ENCODE measurements at regions not wholly inside any gene's neighbourhood (a gene's known extent, or its start where the extent isn't known, plus 50 kb on each side); places are given as distances from the start of the nearest gene placed in this dataset.

DNA sequence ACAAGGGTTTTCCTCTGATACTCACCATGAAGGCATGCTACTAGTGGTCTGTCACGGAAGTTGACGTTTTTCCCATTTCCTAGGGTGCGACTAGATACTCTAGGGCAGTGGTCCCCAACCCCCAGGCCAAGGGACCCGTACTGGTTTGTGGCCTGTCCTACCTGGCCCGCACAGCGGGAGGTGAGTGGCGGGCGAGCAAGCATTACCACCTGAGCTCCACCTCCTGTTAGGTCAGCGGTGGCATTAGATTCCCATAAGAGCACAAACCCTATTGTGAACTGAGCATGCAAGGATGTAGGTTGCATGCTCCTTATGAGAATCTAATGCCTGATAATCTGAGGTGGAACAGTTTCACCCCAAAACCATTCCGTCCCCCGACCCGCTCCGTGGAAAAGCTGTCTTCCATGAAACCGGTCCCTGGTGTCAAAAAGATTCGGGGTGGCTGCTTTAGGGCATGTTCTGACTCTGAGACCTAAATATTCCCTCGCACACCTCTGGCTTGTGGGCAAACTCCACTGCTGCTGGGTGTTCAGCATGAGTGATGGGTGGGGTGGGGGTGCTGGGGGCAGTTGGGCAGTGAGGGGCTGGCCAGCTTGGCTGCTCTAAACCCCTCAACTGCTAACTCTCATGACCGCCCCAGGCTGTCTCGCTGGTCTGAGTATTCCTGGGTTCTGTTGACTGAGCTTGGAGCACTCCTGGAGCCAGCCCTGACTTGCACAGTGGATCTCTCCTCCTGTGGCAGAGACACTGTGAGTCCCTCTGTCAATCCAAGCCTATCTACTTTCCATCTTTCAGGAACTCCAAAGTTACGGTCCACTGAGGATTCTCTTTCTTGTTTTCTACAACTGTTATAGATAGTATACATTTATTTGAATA lies 78.3 kb upstream of the NEK6 start:
- Histone ChIP-seq H3K27me3 (ENCODE audit: control insufficient read depth, insufficient read depth, low read length) (peaks cover 6% of the 10 kb centered on the region), H3K4me3 (ENCODE audit: low read depth, low read length) (no peak overlapping the region), H3K36me3 (ENCODE audit: control insufficient read depth, insufficient read depth, low read length) (no peaks in the 10 kb centered on the region)
- DNase-seq (ENCODE audit: low read depth): no peak
- TF ChIP-seq, protein P1, sequence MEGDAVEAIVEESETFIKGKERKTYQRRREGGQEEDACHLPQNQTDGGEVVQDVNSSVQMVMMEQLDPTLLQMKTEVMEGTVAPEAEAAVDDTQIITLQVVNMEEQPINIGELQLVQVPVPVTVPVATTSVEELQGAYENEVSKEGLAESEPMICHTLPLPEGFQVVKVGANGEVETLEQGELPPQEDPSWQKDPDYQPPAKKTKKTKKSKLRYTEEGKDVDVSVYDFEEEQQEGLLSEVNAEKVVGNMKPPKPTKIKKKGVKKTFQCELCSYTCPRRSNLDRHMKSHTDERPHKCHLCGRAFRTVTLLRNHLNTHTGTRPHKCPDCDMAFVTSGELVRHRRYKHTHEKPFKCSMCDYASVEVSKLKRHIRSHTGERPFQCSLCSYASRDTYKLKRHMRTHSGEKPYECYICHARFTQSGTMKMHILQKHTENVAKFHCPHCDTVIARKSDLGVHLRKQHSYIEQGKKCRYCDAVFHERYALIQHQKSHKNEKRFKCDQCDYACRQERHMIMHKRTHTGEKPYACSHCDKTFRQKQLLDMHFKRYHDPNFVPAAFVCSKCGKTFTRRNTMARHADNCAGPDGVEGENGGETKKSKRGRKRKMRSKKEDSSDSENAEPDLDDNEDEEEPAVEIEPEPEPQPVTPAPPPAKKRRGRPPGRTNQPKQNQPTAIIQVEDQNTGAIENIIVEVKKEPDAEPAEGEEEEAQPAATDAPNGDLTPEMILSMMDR (IDR thresholded peaks at IDR 0.05; ENCODE audit: insufficient read depth, low read length, poor library complexity, severe bottlenecking): no peak

DNA sequence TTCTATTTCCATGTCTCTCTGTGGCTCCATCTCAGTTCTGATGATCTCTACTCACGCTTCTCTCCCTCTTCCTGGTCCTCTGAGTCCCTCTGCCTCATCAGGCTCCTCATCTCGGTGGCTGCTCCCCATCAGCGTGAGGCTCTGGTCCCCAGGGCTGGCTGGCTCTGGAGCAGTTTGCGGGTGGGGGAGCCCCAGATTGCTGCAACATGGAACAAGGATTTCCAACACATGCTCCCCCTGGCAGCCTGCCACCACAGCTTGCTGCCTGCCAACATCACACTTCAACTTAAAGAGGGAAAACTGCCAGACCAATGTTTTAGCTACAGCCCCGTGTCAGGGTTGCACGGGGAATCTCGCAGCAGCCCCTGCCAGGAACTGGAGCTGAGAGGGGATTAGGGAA lies 77.2 kb upstream of the NEK6 start:
- TF ChIP-seq, protein P1 (IDR thresholded peaks at IDR 0.05; ENCODE audit: insufficient read depth, low read length, poor library complexity, severe bottlenecking): no peak
- no peaks in the 10 kb centered on the region for H3K36me3 ChIP-seq (ENCODE audit: control insufficient read depth, insufficient read depth, low read length)
- DNase-seq (ENCODE audit: low read depth): no peak
- H3K27me3 ChIP-seq (ENCODE audit: control insufficient read depth, insufficient read depth, low read length): peaks cover 6% of the 10 kb centered on the region
- H3K4me3 ChIP-seq (ENCODE audit: low read depth, low read length): no peak overlapping the region

DNA sequence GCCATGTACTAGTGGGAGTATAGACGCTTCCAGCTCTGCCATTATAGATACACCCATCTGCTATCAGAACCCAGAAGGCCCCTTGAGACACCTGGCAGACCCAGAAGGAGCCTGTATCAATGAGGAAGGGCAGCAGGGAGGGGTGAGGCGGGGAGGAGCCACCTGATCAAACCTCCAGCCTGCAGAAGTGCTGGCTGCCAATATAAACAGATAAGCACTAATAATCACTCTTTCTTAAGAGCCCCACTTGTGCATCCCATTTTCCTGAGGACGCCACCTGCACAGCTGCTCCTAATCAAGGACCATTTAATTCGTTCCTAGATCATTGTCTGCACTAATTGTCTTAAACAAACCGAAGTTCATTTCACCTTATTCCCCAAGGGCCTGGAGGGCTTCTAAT lies 75.0 kb upstream of the NEK6 start:
- H3K36me3 ChIP-seq (ENCODE audit: control insufficient read depth, insufficient read depth, low read length): no peaks in the 10 kb centered on the region
- peaks cover 6% of the 10 kb centered on the region for H3K27me3 ChIP-seq (ENCODE audit: control insufficient read depth, insufficient read depth, low read length)
- no peak for DNase-seq (ENCODE audit: low read depth)
- TF ChIP-seq, protein P1 (IDR thresholded peaks at IDR 0.05; ENCODE audit: insufficient read depth, low read length, poor library complexity, severe bottlenecking): no peak
- H3K4me3 ChIP-seq (ENCODE audit: low read depth, low read length): no peak overlapping the region

DNA sequence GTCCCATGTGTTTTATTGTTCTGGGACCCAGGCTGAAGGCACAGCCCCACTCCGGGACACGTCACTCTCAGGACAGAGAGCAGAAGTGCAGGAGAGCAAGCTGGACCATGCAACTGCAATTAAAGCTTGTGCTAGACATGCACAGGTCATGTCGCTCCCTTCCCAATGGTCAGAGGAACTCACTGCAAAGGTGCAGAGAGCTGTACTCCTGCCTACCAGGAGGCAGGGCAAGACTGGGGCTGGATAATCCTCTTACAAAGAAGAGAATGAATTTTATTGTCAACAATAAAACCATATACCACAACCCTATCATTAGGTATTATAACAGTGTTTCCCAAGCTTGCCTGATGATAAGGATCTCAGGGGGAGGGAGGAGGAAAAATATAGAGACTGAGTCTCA lies 74.0 kb upstream of the NEK6 start:
- DNase-seq (ENCODE audit: low read depth): no peak
- H3K27me3 ChIP-seq (ENCODE audit: control insufficient read depth, insufficient read depth, low read length): peaks cover 6% of the 10 kb centered on the region
- TF ChIP-seq, protein P1 (IDR thresholded peaks at IDR 0.05; ENCODE audit: insufficient read depth, low read length, poor library complexity, severe bottlenecking): no peak

GRCh38 chr9:124185413-124185812 lies 72.3 kb upstream of the NEK6 start:
- Histone ChIP-seq H3K27me3 (ENCODE audit: control insufficient read depth, insufficient read depth, low read length) (peaks cover 4% of the 10 kb centered on the region), H3K4me3 (ENCODE audit: low read depth, low read length) (no peak overlapping the region), H3K36me3 (ENCODE audit: control insufficient read depth, insufficient read depth, low read length) (no peaks in the 10 kb centered on the region)
- TF ChIP-seq, protein P1 (IDR thresholded peaks at IDR 0.05; ENCODE audit: insufficient read depth, low read length, poor library complexity, severe bottlenecking): no peak
- no peak for DNase-seq (ENCODE audit: low read depth)

More for the DNA sequence above, 74.0 kb upstream of the NEK6 start:
- H3K4me3 ChIP-seq (ENCODE audit: low read depth, low read length): no peak overlapping the region
- H3K36me3 ChIP-seq (ENCODE audit: control insufficient read depth, insufficient read depth, low read length): no peaks in the 10 kb centered on the region

DNA sequence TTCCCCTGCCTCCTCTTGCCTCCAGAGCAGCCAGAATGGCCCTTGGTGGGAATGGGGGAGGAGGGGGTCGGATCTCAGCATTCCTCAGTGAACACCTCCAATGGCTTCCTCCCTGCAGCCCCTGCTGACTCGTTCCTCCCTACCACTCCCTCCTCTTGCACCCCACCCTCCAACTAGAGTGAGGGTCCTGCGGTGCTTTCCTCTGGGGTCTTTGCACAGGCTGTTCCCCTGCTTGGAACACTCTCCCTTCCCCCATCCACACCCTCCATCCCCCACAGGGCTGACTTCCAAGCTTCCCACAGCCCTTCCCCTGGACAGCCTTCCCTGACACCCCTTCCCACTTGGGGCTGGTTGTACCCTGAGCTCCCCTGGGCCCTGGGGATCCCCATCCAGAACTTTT lies 70.4 kb upstream of the NEK6 start:
- DNase-seq (ENCODE audit: low read depth): no peak
- no peaks in the 10 kb centered on the region for H3K36me3 ChIP-seq (ENCODE audit: control insufficient read depth, insufficient read depth, low read length)
- TF ChIP-seq, protein P1 (IDR thresholded peaks at IDR 0.05; ENCODE audit: insufficient read depth, low read length, poor library complexity, severe bottlenecking): no peak
- no peak overlapping the region for H3K4me3 ChIP-seq (ENCODE audit: low read depth, low read length)
- H3K27me3 ChIP-seq (ENCODE audit: control insufficient read depth, insufficient read depth, low read length): peaks cover 2% of the 10 kb centered on the region

Measured in kidney epithelial cell (primary cell).